ENCODE measurements at regions not wholly inside any gene's neighbourhood (a gene's known extent, or its start where the extent isn't known, plus 50 kb on each side); places are given as distances from the start of the nearest gene placed in this dataset.

DNA sequence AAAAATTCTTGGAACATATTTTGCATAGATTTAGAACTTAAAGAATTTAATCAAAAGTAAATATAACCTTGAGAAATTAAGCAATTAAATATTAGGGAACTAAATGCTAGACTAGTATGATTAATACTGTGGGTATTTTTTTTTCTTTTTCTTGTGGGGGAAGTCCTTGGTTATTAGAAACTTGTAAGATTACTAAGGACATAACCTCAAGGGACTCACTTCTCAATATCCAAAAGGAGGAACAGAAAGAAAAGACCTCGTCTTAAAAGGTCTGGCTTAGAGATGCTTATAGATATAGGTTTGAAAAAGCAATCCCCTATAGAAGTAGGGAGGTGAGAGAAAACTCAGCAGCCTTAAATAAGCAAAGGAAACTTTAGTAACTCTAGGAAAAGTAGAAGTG, 368.5 kb downstream of the INSC start:
- FAIRE-seq (no peak), DNase-seq (ENCODE audit: insufficient read length, low spot score) (no peak)
- TF ChIP-seq POLR2A (IDR thresholded peaks at IDR 0.05; ENCODE audit: low read depth, low read length): no peak

GRCh38 chr11:15484398-15484797, 369.7 kb downstream of the INSC start:
- no peak for TF ChIP-seq POLR2A (IDR thresholded peaks at IDR 0.05; ENCODE audit: low read depth, low read length)
- no peak for FAIRE-seq
- no peak for DNase-seq (ENCODE audit: insufficient read length, low spot score)

DNA sequence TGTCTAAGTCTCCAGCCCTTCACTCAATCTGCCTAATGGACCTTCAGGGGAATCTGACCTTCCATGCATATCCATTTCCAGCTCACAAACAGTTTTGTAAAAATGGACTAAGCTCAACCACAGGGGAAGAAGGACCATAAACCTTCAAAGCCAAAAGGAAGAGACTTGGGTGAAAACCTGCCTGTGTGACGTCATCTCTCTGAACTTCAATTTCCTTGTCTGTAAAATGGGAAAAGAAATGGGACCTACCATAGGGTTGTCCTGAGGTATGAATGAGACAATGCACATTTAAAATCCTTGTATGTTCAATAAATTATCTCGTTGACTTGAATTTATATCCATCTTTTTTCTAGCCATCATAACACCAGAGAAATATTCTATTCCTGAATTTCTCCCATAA, 370.7 kb downstream of the INSC start:
- DNase-seq (ENCODE audit: insufficient read length, low spot score): no peak
- no peak for TF ChIP-seq POLR2A (IDR thresholded peaks at IDR 0.05; ENCODE audit: low read depth, low read length)
- no peak for FAIRE-seq

DNA sequence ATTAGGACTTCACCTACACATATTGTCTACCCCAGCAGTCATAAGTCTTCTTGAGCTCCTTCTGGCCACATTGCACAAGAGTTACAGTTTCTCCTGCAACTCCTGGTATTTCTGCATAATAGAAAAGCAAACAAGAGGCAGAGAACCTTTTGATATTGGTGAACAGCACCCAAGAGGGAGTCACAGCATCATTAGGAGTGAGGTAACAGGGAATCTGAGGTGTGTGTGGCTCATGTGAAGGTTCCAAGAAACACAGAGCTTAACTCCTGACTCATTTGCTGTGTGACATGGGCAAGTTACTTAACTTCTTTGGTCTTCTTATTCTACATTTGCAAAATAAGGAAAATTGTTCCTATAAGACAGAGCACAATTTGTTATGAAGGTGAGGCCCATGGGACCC, 374.6 kb downstream of the INSC start:
- DNase-seq (ENCODE audit: insufficient read length, low spot score): no peak
- TF ChIP-seq POLR2A (IDR thresholded peaks at IDR 0.05; ENCODE audit: low read depth, low read length): no peak
- FAIRE-seq: no peak

- no peak for FAIRE-seq
- DNase-seq (ENCODE audit: insufficient read length, low spot score): no peak
- no peak for TF ChIP-seq POLR2A (IDR thresholded peaks at IDR 0.05; ENCODE audit: low read depth, low read length)
These were observed 375.8 kb downstream of the INSC start for GRCh38 chr11:15490535-15490934.

GRCh38 chr11:15493066-15493465, 378.3 kb downstream of the INSC start:
- DNase-seq (ENCODE audit: insufficient read length, low spot score): no peak
- no peak for TF ChIP-seq POLR2A (IDR thresholded peaks at IDR 0.05; ENCODE audit: low read depth, low read length)
- FAIRE-seq: no peak

DNA sequence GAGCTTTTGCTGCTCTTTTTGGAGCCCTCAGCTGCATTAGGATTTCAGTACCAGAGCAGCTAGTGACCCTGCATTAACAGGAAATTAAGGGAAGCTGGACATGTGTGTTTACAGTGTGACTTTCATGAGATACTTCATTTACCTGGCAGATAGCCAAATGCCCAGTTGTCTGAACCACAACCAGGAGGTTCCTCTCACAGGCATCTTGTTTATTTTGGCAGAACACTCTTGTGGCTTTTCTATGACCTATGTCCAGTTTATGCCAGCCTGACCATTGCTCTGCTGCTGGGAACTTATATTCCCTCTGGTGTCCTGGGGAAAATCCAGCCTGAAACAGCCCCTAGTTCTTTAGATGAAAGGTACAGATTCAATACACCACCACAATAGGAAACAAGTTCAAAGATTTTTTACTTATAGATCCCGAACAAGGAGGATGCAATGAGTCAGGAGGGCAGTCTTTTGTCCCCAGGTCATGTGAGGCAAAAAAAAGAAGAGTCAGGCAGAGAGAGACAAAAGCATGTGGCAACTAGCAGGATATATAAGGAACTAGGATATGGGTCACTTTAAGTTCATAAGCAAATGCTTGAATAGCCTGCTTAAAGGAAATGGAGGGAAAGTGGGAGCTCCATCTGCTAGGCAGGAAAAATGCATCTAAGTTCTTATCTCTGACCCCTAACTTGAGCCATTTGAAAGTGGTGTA, 379.3 kb downstream of the INSC start:
- DNase-seq (ENCODE audit: insufficient read length, low spot score): no peak
- no peak for FAIRE-seq
- TF ChIP-seq POLR2A (IDR thresholded peaks at IDR 0.05; ENCODE audit: low read depth, low read length): no peak

DNA sequence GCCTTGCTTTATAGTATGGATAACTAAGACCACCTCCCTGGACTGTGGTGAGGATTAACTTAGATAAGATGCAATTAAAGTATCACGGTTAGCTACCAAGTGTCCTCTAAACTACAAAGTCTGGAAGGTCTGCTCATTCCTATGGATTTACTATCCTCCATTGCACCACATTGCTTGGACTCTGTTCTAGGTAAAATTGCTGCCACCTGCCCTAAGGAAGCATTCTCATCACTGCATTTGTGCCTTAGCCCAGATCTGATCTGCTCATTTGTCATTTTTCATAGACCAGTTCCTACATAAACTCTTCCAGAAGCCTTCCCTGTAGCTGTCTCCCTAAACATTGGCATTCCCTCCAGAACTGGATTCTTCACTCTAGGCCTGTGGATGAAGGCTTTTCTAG, 380.0 kb downstream of the INSC start:
- FAIRE-seq (no peak), DNase-seq (ENCODE audit: insufficient read length, low spot score) (no peak)
- TF ChIP-seq POLR2A (IDR thresholded peaks at IDR 0.05; ENCODE audit: low read depth, low read length): no peak

GRCh38 chr11:15495462-15495861, 380.7 kb downstream of the INSC start:
- TF ChIP-seq POLR2A (IDR thresholded peaks at IDR 0.05; ENCODE audit: low read depth, low read length): no peak
- FAIRE-seq (no peak), DNase-seq (ENCODE audit: insufficient read length, low spot score) (no peak)

DNA sequence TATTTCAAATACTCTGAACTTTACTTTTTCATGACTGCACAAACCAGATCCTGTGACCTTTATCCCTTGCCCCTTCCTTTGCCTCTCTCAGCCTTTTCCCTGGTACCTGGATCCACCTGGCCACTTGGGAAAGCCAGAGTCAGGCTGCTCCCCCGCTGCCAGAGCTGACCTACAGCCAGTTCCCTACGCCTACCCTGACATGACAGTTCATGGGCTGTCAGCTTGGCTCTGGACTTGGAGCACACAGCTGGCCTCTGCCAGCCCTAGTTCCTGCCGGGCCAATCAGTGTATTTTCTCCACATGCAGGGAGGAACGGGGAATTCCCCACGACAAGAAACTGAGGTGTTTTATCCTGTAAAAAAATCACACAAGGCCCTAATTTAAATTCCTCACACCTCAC, 382.6 kb downstream of the INSC start:
- FAIRE-seq (no peak), DNase-seq (ENCODE audit: insufficient read length, low spot score) (no peak)
- no peak for TF ChIP-seq POLR2A (IDR thresholded peaks at IDR 0.05; ENCODE audit: low read depth, low read length)

DNA sequence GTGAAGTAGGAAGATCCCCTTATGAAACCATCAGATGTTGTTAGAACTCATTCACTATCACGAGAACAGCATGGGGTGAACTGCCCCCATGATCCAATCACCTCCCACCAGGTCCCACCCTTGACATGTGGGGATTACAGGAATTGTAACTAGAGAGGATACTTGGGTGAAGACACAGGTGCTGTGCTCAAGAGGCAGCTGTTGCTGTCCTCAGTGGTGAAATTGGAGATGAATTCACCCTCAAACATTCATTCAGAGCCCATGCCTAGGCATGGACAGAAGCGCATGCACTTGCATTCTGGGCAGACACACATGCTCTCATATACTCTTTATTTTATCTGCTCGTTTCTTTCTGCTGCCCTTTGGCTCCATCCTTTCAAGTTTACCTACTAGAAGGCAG, 385.0 kb downstream of the INSC start:
- FAIRE-seq (no peak), DNase-seq (ENCODE audit: insufficient read length, low spot score) (no peak)
- TF ChIP-seq POLR2A (IDR thresholded peaks at IDR 0.05; ENCODE audit: low read depth, low read length): no peak

- FAIRE-seq: no peak
These were observed 385.9 kb downstream of the INSC start for GRCh38 chr11:15500643-15501042.

GRCh38 chr11:15501566-15501965, 386.8 kb downstream of the INSC start:
- no peak for FAIRE-seq
- DNase-seq (ENCODE audit: insufficient read length, low spot score): no peak
- TF ChIP-seq POLR2A (IDR thresholded peaks at IDR 0.05; ENCODE audit: low read depth, low read length): no peak

More at GRCh38 chr11:15500643-15501042, 385.9 kb downstream of the INSC start:
- no peak for TF ChIP-seq POLR2A (IDR thresholded peaks at IDR 0.05; ENCODE audit: low read depth, low read length)
- no peak for DNase-seq (ENCODE audit: insufficient read length, low spot score)

DNA sequence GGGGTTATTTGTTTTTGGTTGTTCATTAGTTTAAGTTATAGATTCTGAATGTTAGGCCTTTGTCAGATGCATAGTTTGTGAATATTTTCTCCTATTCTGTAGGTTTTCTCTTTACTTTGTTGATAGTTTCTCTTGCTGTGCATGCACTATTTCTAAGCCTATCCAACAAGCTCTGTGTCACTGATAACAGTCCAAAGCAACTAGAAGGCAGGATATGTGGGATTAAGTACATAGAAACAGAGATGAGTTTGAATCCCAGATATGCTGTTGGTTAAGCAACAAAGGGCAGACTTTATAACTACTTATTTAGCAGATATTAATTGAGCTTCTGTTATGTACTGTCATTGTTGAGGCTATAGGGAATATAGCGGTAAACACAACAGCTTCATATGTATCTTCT, 390.4 kb downstream of the INSC start:
- FAIRE-seq: no peak
- TF ChIP-seq POLR2A (IDR thresholded peaks at IDR 0.05; ENCODE audit: low read depth, low read length): no peak

DNA sequence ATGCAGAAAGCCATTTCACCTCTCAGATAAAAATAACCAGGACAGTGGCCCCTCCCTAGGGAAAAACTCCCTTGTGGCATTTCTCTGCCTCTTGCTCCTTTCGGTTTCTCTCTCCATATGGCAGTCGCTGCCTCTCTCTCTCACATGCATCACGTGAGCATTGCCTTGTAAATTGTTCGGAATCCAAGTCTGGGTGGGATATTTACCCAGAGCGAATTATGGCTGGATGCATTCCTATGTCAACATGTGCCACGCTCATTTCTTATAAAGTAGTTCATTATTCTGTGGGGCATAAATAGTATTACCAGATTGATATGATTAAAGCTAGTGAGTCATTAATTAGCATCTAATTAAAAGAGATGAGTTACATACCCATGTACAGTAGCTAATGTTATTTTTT, 392.9 kb downstream of the INSC start:
- DNase-seq (ENCODE audit: insufficient read length, low spot score): no peak
- FAIRE-seq: no peak
- no peak for TF ChIP-seq POLR2A (IDR thresholded peaks at IDR 0.05; ENCODE audit: low read depth, low read length)

More for the DNA sequence above, 390.4 kb downstream of the INSC start:
- DNase-seq (ENCODE audit: insufficient read length, low spot score): no peak

DNA sequence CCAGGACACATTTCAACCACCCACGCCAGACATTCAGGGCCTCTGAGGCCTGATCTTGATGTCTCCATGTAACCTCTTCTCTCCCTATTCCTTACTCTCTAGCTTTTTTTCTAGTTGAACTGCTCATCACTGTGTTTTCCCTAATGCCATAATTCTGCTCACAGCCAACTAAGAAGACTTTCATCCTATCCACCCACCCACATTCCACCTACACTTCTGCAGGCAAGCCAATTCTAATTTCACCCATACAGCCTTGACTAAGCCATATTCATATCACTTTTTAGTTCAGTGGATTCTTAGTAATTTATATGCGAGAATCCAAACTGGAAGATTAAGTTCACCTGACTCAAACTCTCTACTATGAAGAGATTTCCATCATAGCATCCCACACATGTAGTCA, 394.4 kb downstream of the INSC start:
- no peak for FAIRE-seq
- DNase-seq (ENCODE audit: insufficient read length, low spot score): no peak
- no peak for TF ChIP-seq POLR2A (IDR thresholded peaks at IDR 0.05; ENCODE audit: low read depth, low read length)

Data from H54 (cell line).